ENCODE measurements at regions not wholly inside any gene's neighbourhood (a gene's known extent, or its start where the extent isn't known, plus 50 kb on each side); places are given as distances from the start of the nearest gene placed in this dataset.
A peak's percentile ranks its signal among the peaks of the same experiment; 100 is the strongest.

DNA sequence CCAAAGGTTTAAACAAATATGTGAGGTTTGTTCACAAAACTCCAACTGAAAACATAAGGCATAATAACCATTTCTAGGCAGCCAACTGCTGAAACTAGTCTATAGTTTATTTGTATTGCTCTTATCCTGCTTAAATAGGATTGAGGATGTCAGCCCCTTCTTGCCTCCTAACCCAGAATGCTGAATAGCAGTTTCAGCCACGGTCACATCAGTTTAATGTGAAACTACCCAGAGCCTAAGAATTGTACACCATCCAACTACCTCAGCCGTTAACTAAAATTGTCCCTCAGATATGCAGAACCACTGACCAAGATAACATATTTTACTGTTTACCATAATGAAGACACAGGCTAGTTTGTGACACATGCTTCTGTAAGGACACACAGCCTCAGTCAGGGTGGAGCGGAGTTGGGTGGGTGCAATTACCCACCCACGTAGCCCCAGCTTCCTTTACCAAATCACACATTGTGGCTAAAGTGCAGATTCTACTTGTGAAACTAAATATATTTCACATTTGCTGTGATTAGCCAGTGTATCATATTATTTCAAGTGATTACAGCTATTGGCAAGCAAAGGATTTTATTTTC, 259.9 kb downstream of the EFNB2 start:
- no peak overlapping the region for H3K4me2 ChIP-seq
- no peaks in the 10 kb centered on the region for H3K36me3 Mint-ChIP-seq (ENCODE audit: low read depth)
- H3K79me2 ChIP-seq (replicated peaks; ENCODE audit: insufficient read depth): no peaks in the 10 kb centered on the region
- no peak overlapping the region for H3K27ac ChIP-seq (ENCODE audit: low read depth)
- no peaks in the 10 kb centered on the region for H4K20me1 ChIP-seq (replicated peaks; ENCODE audit: insufficient read depth)
- no peak overlapping the region for H3K4me3 ChIP-seq
- H3K36me3 ChIP-seq (ENCODE audit: insufficient read depth): no peaks in the 10 kb centered on the region
- DNase-seq (ENCODE audit: low spot score): no peak
- no peak overlapping the region for H3K27ac Mint-ChIP-seq
- no peak overlapping the region for H3K4me3 Mint-ChIP-seq
- no peak for ATAC-seq
- H2AFZ ChIP-seq: no peak overlapping the region
- no peaks in the 10 kb centered on the region for H3K9me3 Mint-ChIP-seq
- no peaks in the 10 kb centered on the region for H3F3A ChIP-seq (replicated peaks; ENCODE audit: low read depth)
- TF ChIP-seq, protein P1, sequence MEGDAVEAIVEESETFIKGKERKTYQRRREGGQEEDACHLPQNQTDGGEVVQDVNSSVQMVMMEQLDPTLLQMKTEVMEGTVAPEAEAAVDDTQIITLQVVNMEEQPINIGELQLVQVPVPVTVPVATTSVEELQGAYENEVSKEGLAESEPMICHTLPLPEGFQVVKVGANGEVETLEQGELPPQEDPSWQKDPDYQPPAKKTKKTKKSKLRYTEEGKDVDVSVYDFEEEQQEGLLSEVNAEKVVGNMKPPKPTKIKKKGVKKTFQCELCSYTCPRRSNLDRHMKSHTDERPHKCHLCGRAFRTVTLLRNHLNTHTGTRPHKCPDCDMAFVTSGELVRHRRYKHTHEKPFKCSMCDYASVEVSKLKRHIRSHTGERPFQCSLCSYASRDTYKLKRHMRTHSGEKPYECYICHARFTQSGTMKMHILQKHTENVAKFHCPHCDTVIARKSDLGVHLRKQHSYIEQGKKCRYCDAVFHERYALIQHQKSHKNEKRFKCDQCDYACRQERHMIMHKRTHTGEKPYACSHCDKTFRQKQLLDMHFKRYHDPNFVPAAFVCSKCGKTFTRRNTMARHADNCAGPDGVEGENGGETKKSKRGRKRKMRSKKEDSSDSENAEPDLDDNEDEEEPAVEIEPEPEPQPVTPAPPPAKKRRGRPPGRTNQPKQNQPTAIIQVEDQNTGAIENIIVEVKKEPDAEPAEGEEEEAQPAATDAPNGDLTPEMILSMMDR (conservative IDR thresholded peaks at IDR 0.05; ENCODE audit: low read depth in 2 of 2): no peak
- no peak for TF ChIP-seq STAT1 (IDR thresholded peaks at IDR 0.05; ENCODE audit: unreplicated experiment)
- no peak for TF ChIP-seq ETS1 (IDR thresholded peaks at IDR 0.05)
- TF ChIP-seq EZH2phosphoT487 (IDR thresholded peaks at IDR 0.05; ENCODE audit: unreplicated experiment): no peak
- TF ChIP-seq NANOG (IDR thresholded peaks at IDR 0.05; ENCODE audit: borderline replicate concordance): no peak
- H3K9me2 ChIP-seq (ENCODE audit: insufficient read depth): 0 out of 2 replicates have a peak, but pooled peaks cover 9% of the 10 kb centered on the region
- H3K4me1 Mint-ChIP-seq: peaks cover 6% of the 10 kb centered on the region; the same call in 1 of the 3 replicates
- H3K4me1 ChIP-seq (ENCODE audit: insufficient read depth): no peaks in the 10 kb centered on the region
- no peaks in the 10 kb centered on the region for H3K27me3 ChIP-seq (ENCODE audit: insufficient read depth)
- H3K27me3 Mint-ChIP-seq (ENCODE audit: insufficient read depth, low read depth, poor library complexity): peaks cover 2% of the 10 kb centered on the region

DNA sequence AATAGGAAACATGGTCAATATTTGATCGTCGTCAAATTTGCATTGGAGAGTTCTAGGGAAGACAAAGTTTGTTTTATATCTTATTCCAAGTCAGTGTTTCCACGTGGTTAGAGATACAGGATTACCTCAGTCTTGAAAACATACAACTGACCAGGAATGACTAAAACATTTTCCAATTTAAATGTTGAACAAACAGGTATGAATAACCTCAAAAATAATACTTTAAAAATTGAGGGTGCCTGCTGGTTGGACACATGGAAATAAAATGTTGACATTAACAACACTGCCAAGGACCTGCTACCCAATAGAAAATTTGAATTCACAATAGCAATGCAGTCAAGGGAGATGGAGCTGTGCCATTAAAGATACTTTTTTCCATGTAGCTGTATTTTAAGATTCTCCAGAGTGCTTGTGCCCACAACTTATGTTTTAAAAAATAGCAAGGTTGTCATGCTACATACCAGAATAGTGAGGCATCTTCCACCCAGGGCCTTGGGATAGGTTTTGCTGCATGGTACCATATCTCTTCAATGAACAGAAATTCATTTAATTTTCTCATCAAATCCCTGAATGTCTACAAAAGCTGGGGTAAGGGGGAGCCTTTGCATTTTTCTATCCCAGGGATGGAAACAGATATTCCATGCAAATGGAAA, 260.8 kb downstream of the EFNB2 start:
- no peak overlapping the region for H3K27ac Mint-ChIP-seq
- TF ChIP-seq, protein P1 (conservative IDR thresholded peaks at IDR 0.05; ENCODE audit: low read depth in 2 of 2): no peak
- TF ChIP-seq, protein P2, sequence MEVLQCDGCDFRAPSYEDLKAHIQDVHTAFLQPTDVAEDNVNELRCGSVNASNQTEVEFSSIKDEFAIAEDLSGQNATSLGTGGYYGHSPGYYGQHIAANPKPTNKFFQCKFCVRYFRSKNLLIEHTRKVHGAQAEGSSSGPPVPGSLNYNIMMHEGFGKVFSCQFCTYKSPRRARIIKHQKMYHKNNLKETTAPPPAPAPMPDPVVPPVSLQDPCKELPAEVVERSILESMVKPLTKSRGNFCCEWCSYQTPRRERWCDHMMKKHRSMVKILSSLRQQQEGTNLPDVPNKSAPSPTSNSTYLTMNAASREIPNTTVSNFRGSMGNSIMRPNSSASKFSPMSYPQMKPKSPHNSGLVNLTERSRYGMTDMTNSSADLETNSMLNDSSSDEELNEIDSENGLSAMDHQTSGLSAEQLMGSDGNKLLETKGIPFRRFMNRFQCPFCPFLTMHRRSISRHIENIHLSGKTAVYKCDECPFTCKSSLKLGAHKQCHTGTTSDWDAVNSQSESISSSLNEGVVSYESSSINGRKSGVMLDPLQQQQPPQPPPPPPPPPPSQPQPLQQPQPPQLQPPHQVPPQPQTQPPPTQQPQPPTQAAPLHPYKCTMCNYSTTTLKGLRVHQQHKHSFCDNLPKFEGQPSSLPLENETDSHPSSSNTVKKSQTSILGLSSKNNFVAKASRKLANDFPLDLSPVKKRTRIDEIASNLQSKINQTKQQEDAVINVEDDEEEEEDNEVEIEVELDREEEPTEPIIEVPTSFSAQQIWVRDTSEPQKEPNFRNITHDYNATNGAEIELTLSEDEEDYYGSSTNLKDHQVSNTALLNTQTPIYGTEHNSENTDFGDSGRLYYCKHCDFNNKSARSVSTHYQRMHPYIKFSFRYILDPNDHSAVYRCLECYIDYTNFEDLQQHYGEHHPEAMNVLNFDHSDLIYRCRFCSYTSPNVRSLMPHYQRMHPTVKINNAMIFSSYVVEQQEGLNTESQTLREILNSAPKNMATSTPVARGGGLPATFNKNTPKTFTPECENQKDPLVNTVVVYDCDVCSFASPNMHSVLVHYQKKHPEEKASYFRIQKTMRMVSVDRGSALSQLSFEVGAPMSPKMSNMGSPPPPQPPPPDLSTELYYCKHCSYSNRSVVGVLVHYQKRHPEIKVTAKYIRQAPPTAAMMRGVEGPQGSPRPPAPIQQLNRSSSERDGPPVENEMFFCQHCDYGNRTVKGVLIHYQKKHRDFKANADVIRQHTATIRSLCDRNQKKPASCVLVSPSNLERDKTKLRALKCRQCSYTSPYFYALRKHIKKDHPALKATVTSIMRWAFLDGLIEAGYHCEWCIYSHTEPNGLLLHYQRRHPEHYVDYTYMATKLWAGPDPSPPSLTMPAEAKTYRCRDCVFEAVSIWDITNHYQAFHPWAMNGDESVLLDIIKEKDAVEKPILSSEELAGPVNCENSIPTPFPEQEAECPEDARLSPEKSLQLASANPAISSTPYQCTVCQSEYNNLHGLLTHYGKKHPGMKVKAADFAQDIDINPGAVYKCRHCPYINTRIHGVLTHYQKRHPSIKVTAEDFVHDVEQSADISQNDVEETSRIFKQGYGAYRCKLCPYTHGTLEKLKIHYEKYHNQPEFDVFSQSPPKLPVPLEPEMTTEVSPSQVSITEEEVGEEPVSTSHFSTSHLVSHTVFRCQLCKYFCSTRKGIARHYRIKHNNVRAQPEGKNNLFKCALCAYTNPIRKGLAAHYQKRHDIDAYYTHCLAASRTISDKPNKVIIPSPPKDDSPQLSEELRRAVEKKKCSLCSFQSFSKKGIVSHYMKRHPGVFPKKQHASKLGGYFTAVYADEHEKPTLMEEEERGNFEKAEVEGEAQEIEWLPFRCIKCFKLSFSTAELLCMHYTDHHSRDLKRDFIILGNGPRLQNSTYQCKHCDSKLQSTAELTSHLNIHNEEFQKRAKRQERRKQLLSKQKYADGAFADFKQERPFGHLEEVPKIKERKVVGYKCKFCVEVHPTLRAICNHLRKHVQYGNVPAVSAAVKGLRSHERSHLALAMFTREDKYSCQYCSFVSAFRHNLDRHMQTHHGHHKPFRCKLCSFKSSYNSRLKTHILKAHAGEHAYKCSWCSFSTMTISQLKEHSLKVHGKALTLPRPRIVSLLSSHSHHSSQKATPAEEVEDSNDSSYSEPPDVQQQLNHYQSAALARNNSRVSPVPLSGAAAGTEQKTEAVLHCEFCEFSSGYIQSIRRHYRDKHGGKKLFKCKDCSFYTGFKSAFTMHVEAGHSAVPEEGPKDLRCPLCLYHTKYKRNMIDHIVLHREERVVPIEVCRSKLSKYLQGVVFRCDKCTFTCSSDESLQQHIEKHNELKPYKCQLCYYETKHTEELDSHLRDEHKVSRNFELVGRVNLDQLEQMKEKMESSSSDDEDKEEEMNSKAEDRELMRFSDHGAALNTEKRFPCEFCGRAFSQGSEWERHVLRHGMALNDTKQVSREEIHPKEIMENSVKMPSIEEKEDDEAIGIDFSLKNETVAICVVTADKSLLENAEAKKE (CRISPR knock-in tag; IDR thresholded peaks at IDR 0.05): no peak

More for the DNA sequence above, 260.8 kb downstream of the EFNB2 start:
- Histone ChIP-seq H3K79me2 (replicated peaks; ENCODE audit: insufficient read depth) (no peaks in the 10 kb centered on the region), H3K36me3 (ENCODE audit: insufficient read depth) (no peaks in the 10 kb centered on the region), H3K27ac (ENCODE audit: low read depth) (no peak overlapping the region), H2AFZ (peak overlapping the region; percentile 39; the same call in 1 of the 2 replicates), H3K4me2 (no peak overlapping the region), H3K9me2 (ENCODE audit: insufficient read depth) (0 out of 2 replicates have a peak, but pooled peaks cover 13% of the 10 kb centered on the region), H3F3A (replicated peaks; ENCODE audit: low read depth) (no peaks in the 10 kb centered on the region), H3K4me1 (ENCODE audit: insufficient read depth) (no peaks in the 10 kb centered on the region), H3K4me3 (no peak overlapping the region), H4K20me1 (replicated peaks; ENCODE audit: insufficient read depth) (no peaks in the 10 kb centered on the region), H3K27me3 (ENCODE audit: insufficient read depth) (no peaks in the 10 kb centered on the region)
- H3K9me3 Mint-ChIP-seq: no peaks in the 10 kb centered on the region
- no peak overlapping the region for H3K4me3 Mint-ChIP-seq
- H3K36me3 Mint-ChIP-seq (ENCODE audit: low read depth): no peaks in the 10 kb centered on the region
- no peak for DNase-seq (ENCODE audit: low spot score)
- H3K4me1 Mint-ChIP-seq: peaks cover 6% of the 10 kb centered on the region; the same call in 1 of the 3 replicates
- peaks cover 2% of the 10 kb centered on the region for H3K27me3 Mint-ChIP-seq (ENCODE audit: insufficient read depth, low read depth, poor library complexity)
- ATAC-seq: no peak

Measured in GM23338 (cell line).